ENCODE measurements at regions not wholly inside any gene's neighbourhood (a gene's known extent, or its start where the extent isn't known, plus 50 kb on each side); places are given as distances from the start of the nearest gene placed in this dataset.

GRCh38 chr4:10183462-10183861, 66.9 kb upstream of the WDR1 start:
- no peak for TF ChIP-seq POLR2A (IDR thresholded peaks at IDR 0.05)
- TF ChIP-seq CTCF (IDR thresholded peaks at IDR 0.05), result no peak

All from testis (tissue), 2 donors.